HG02642 (cell line): ENCODE measurements at regions not wholly inside any gene's neighbourhood (a gene's known extent, or its start where the extent isn't known, plus 50 kb on each side); places are given as distances from the start of the nearest gene placed in this dataset.

Experiments used
- ATAC-seq: cut with Tn5 transposase; IDR thresholded peaks from one replicate; pipeline ENCODE4 v1.9.1; 2021; ENCODE audit warnings: mild to moderate bottlenecking; ENCODE audit not compliant: unreplicated experiment, poor library complexity

DNA sequence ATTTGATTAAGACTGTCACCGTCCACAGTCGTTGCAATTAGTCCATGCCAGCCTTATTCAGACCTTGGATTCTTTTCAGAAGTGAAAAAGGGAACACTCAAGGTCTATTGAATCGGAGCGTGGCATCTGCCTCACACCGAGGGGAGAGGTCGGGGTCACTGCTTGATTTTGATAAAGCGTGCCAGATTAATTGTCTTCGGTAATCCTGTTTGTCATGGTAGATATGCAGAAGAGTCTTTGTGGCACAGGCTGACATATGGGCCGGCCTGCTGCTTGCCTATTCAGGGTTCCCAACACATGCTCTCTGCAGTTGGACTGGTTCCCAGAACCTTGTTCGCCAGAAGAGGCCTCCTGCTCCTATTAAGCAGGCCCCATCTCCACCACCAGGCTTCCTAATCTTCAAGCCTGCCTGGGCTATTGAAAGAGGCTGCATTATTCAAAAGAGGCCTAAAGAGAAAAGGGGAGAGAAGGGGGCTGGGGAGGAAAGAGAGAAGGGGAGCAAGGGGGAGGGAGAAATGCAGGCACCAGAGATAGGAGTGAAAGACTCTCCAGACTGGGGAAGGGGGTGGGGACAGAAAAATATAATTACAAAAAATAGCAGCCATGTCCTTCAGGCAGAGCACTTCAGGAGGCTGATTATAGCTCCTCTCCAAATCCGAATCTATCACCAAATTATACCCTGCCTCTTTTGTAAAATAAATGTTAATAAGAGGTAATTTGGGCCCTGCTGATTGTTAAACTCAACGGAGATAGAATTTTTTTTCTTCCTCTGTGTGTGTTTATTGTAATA lies 611.3 kb downstream of the HDGFL1 start:
- no peak for ATAC-seq

DNA sequence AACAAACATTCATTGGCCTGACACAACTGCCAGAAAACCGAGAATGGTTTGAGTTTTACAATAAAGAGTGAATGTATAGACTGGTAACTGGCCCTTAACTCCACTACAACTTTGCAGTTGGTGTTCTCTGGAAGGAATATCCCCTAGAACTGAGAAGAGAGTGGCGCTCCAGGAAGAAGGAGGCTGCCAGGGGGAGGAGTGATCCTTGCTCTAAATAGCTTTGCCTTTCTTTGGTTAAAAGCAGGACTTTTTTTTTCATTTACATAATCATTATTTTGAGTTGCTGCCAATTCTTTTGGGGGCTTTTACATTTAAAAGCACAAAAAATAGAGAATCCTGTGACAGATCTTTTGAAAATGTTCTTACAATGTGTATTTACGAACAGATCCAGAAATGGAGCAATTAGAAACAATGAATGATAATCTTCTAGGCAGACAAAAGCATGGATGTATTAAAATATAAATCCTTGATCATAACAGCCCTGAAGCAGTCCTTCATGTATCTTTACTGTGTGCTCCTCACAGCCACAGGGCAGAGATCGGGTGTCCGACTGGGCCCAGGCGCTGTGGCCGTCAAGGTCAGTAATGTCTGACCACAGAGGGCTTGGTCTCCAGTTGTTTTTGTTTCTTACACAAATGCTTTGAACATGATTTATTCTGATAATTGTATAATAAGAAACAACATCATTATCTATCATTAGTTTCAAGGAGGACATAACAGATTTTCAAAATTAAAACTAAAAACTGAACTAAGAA lies 612.2 kb downstream of the HDGFL1 start:
- ATAC-seq = no peak

DNA sequence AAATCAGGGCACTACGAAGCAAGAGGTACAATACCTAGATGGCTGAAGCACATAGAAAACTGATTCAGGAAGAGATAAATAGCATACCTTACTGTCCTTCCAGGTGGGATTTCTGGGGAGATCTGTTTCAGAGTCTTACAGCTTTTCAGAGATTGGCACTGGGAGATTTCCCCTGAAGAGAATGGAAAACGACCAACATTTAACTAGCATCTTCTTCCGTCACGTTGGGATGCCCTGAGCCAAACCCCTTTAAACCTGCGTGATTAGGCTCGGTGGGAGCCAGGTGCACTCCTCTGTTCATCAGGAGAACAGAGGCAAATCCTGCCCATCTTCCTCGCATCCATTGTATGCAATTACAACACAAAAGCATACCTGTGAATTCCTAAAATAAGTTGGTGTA lies 614.5 kb downstream of the HDGFL1 start:
- no peak for ATAC-seq

DNA sequence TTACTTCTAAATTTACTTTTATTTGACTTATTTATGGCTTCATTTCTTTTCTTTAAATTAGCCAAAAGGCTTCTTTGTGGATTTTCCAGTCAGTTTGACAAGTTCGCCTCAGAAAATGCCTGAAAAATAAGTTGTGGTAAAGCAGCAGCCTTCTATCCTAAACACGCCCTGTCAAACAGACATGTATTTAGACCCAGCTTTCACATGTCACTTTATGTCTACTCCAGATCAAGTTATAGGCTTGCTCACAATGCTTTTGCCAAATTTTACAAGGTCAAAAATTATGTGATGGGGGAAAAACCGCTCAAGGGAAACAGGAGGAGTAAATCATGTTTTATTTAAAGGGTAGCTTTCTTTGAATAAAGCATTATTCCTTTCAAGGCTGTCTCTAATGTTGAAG lies 615.0 kb downstream of the HDGFL1 start:
- ATAC-seq = no peak

DNA sequence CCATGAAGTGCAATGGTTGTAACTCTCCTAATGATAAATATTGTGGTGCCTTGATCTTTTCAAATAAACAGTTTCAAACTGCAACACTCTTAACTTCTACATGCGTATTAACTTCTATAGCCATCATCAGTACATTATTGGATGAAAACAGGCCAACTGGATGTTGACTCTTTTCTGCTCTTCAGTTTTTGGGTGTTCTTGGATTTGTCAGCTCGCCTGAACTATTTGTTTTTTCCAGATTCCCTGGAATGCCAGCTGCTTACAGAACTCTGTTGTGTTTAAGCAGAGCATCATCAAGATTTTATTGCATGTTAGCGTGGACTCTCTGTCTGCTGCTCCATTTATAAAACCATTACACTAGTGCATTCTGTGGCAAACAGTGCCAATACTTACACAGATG lies 626.1 kb downstream of the HDGFL1 start:
- no peak for ATAC-seq

DNA sequence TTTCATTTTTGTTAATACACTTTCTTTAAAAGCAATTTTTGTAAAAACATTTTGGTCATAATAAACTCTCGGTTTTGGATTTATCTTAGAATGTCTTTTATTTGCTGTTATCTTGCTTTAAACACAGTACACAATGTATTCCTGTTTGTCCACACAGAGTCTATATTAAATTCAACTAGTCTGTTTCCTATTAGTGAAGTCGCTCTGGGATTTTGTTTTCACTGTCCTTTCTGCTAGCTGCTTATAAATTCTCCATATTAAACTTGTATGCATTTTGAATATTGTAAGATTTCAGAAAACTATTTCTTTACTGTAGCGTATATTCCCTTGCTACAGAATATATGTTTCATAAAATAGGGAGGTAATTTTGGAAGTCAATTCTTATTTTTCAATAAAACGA lies 630.2 kb downstream of the HDGFL1 start:
- no peak for ATAC-seq

DNA sequence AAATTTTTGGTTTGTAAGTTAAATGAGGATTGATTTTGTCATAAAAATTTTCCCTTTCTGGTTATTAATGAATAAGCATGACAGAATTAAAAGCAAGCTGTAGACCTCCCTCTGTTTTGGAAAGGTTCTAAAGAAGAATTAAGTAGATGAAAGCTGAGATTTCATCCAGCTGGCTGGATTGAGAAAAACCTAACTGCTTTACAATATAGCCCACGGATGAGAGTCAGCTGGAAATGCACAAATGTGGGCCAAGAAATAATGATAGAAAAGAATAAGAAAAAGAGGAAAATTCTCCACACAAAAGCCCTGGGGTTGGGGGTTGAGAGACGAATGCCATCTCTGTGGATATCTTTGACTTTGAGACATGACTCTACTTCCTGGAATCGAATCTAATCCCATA lies 631.6 kb downstream of the HDGFL1 start:
- no peak for ATAC-seq

DNA sequence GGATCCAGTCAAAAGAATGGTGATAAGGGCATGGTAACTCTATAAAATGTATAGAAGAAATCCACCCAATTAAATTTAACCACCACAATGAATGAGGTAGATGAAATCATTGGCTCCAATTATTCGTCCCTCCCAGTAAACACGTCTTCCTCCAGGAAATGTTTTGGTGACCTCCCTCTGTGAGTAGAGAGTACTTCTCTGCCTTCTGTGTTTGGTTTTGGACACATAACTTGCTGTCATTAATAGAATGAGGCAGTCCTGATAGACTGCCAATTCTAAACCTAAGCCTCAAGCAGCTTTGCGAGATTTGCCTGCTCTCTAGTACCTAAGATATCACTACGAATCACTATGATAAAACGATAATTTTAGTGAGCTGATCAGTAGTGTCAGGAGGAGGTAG lies 632.8 kb downstream of the HDGFL1 start:
- ATAC-seq = no peak

DNA sequence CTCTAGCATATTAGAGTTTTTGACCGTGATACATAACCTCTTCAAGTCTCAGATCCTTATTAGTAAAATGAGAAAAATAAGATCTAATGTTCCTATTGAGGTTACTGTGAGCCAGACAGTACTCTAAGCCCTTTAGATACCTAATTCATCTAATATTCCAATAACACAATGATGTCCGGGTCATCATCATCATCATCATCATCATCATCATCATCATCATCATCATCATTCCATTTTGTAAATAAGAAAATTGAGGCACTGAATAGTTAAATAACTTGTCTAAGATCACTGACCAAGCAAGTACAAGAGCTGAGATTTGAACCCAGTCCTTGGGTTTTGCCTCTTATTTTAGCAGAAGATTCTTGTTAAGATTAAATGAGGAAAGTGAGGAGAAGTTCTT lies 643.0 kb downstream of the HDGFL1 start:
- ATAC-seq = no peak

DNA sequence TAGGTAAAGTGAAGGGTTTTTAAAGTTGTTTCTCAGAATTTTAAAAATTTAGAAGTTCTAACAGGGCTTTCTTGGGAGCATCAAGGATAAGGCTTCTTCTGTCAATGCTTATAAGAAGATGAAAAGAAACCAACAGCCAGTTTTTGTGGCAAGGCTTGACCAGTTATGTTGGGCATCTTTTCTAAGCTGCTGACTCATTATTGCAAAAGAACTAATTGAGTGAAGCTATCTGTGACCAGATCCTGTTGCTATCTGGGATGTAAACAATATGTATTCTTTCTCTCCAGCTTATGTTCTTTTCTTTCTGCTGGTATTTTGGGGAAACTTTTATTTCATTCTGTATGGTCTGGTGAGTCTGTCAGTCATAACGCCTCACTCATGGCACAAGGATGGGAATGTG lies 643.8 kb downstream of the HDGFL1 start:
- ATAC-seq = no peak

DNA sequence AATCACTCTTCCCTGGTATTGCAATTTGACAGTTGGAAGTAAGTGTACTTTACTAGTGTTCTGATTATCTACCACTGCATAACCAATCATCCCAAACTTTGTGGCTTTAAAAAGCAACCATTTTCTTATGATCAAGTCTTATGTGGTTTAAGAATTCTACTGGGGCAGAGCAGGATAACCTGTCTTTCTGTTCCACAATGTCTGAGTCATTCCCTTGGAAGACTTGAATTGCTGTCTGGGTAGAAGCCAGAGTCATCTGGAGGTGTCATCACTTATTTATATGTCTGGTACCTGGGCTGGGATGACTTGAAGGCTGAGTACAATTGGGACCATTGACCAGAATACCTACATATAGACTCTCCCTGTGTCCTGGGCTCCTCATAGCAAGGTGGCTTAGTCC lies 644.3 kb downstream of the HDGFL1 start:
- ATAC-seq = no peak

DNA sequence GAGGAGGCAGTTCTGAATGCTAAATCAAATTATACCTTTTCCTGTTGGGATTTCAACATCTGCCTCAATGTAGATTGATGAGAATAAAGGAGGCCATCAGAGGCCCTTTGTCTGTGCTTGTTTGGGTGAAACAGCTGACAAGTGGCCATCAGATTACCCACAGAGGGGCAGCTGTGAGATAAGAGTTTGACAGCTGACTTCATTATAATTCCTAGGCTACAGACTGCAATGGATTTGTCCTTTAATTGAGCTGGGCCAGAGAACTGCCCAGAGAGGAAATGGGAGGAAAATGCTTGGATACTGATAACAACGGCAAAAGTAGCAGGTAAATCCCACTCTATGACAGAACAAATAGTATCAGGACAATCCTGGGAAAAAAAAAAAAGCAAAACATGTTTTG lies 649.4 kb downstream of the HDGFL1 start:
- ATAC-seq = no peak

DNA sequence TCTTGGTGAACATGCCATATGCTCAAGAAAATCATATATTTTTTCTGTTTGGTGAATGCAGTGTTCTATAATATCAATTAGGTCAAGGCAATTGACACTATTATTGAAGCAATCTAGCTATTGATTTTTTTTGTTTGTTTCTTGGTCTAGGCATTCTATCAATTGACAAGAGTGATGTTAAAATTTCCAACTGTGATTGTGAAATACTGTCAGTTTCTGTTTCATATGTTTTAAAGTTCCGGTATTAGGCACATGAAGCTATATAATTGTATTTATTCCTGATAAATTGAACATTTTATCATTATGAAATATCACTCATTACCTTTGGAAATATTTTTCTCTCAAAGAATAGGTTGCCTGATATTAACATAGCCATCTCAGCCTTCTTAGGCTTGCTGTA lies 653.4 kb downstream of the HDGFL1 start:
- ATAC-seq = no peak

DNA sequence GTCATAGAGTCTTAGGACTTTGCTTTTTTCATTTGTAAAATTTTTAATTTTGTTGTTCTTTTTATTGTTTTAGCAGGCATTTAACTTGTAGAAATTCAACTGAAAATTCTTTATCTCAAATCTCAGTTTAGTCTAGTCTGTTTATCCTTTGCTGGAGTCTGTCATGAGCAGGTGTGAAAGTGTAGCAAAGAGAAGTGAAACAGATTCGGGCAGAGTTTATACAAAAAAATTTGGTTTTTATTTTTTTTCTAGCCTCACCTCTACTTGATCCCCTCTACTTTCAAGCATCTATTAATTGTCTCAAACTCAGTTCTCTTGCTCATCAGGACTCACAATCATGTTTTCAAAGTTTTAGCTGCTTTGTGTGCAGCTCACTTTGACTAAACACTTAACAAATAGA lies 655.2 kb downstream of the HDGFL1 start:
- no peak for ATAC-seq

DNA sequence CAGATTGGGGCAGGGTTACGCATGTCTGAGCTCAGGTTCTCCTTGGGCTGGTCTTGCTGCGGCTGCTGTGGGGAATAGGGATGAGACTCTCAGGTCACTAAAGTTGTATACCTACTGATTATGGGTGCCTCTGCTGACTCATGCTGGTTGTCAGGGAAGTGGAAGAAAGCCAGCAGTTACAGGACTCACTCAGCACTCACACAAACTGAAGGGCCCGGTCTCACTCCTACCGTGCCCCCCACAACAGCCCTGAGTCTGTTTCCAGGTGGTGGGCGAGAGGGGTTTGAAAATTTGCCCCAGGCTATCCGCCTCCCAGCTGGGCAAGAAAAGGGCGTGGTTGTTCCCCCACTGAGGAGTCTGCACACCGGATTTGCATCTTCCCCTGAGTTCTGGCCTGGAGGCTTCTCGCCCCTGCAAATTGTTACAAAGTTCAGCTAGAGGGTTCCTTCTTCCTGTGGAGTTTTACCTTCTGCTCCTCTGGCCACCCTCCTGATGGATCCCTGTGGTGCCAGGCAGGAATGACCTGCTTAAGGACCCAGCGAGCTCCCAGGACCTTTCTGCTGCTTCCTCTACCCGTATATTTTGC lies 659.2 kb downstream of the HDGFL1 start:
- no peak for ATAC-seq

DNA sequence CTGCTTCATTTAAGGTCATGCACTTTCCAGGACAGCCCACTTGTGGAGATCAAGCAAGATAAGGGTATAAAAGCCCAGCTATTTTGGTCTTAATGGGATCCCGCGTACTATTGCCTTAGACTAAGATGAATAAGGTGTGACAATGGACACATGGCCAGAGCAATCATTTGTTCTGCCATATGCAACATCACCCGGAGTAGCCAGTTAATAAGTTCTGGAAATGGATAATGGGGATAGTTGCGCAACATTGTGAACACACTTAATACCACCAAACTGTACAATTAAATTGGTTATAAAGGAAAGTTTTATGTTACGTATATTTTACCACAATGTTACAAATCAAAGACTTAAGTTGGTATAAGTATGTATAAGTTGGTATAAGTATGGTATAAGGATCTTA lies 674.5 kb downstream of the HDGFL1 start:
- no peak for ATAC-seq

DNA sequence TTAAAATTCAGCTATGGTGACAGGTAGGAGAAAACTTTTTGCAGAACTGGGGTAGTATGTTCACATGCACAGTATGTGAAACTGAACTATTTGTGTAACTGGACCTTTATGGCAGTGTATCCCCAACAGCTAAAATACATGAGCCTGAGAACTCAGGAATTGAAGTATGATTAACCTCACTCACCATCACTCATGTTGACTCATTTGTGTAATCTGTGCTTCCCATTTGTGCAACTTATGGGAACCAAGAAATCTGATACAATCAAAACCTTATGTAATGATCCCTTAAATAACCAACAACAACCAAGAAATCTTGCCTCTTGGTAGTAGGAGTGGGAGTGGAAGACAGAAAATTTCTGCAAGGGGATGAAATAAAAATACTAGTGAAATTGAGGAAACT lies 674.9 kb downstream of the HDGFL1 start:
- no peak for ATAC-seq

DNA sequence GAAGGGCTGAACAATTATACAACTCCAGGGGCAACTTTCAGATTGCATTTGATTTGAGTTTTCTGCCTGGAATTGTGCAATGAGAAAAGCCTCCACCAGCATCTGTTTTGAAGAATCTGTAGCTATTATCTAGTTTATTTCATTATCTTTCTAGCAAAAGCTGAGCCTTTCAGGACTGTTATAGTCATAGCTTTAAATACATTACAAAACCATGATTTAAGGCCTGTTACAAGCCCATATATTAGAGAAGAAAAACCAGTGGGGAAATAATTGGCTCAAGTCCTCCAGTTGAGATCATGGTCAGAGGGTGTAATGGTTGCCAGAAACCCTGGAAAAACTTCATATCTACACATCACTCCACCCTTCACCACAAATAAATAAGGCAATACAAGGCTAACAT lies 676.2 kb downstream of the HDGFL1 start:
- no peak for ATAC-seq

DNA sequence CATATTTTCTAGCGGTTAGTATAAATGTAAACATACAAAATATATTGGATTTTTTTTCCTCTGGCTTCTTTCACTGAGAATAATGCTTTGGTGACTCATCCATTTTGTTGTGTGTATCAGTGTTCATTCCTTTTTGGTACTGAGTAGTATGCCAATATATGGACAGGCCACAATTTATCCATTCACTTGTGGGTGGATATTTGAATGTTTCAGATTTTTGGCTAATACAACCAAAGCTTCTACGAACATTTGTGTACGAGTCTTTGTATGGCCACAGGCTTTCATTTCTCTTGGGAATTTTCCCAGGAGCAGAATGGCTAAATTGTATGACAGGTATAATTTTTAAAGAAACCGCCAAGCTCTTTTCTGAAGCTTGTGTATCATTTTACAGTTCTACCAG lies 677.5 kb downstream of the HDGFL1 start:
- no peak for ATAC-seq

DNA sequence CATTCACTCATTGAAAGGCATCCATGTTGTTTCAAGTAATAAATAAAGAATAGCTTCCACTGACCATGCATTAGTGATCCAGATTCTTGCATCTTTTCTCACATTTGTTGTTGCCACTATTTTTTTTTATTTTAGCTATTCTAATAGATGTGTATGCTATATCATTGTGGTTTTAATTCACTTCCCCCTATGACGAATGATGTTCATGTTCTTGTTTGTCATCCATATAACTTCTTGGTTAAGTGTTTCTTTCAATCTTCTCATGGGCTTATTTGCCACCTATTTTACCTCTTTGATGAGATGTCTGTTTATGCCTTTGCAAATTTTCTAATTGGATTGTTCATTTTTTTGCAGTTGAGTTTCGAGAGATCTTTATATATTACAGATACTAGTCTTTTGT lies 681.2 kb downstream of the HDGFL1 start:
- ATAC-seq = no peak

DNA sequence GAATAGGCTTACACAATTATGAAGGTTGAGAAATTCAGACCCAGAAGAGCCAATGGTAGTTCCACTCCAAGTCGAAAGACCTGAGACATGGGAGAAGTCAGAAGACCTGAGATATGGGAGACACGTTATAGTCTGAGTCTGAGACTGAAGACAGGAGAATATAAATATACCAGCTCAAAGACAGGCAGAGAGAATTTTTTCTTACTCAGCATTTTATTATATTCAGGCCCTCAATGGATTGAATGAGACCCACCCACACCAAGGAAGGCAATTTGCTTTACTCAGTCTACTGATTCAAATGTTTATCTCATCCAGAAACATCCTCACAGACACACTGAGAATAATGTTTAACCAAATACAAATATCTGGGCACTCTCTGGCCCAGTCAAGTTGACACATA lies 693.5 kb downstream of the HDGFL1 start:
- no peak for ATAC-seq

DNA sequence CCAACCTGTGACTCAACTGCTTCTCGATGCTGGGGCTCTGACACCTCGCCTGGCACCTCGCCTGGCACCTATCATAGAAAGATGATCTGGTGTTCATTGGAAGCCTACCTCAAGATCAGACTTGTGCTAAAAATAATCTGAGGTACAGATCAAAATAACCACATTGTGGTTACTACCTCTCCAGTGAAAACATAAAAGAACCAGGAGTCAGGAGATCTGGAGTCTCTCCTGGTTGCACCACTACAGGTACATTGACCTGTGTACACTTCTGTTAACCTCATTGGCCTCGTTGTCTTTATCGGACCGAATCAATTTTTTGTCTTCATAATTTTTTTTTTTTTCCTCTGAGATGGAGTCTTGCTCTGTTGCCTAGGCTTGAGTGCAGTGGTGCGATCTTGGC lies 695.9 kb downstream of the HDGFL1 start:
- no peak for ATAC-seq
